GM20000 (cell line): ENCODE measurements at regions not wholly inside any gene's neighbourhood (a gene's known extent, or its start where the extent isn't known, plus 50 kb on each side); places are given as distances from the start of the nearest gene placed in this dataset.

Source experiments
- DNase-seq: peaks from one replicate; pipeline ENCODE4 v3.0.0; 2012; ENCODE audit warnings: low spot score
- TF ChIP-seq, protein P1 (sequence below): IDR thresholded peaks from 2 replicates; pipeline ENCODE4 v1.5.1; 2012; ENCODE audit warnings: mild to moderate bottlenecking, control low read depth; ENCODE audit errors: extremely low read depth, missing control alignments

- DNase-seq = no peak
- TF ChIP-seq, protein P1, sequence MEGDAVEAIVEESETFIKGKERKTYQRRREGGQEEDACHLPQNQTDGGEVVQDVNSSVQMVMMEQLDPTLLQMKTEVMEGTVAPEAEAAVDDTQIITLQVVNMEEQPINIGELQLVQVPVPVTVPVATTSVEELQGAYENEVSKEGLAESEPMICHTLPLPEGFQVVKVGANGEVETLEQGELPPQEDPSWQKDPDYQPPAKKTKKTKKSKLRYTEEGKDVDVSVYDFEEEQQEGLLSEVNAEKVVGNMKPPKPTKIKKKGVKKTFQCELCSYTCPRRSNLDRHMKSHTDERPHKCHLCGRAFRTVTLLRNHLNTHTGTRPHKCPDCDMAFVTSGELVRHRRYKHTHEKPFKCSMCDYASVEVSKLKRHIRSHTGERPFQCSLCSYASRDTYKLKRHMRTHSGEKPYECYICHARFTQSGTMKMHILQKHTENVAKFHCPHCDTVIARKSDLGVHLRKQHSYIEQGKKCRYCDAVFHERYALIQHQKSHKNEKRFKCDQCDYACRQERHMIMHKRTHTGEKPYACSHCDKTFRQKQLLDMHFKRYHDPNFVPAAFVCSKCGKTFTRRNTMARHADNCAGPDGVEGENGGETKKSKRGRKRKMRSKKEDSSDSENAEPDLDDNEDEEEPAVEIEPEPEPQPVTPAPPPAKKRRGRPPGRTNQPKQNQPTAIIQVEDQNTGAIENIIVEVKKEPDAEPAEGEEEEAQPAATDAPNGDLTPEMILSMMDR = no peak
Measured at GRCh38 chr5:40384782-40385390, 294.8 kb upstream of the PTGER4 start.

- TF ChIP-seq, protein P1 = no peak
- no peak for DNase-seq
Measured at GRCh38 chr5:40383749-40384651, 295.7 kb upstream of the PTGER4 start.

DNA sequence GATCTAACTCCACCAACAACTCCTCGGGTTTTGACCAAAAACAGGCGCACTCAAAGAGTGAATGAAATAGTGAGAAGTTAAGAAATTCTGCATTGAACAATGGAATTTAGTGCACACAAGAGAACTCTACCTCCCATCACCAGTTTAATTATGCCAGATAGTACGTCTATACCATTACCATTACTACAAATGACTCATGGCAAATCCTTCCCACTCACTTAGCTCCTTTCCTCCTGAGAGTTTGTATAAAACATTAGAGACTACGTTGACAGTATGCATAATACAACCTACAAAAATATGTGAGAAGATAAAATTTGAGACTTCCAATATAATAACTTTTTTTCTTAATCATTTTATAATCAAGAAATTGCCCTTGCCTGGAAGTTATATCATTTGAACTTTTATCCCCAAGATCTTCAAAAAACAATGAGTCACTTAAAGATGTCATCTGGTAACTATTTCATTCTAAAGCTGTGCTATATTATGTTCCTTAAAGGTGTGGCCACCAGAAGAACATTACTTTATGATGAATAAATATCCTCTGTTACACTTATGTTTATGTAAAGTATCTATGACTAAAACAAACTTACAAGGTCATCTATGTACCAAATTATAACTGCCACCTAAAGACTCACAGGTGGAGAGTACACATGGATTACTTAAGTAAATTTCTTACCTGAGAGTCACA, 297.9 kb upstream of the PTGER4 start:
- TF ChIP-seq, protein P1 = no peak
- no peak for DNase-seq

DNA sequence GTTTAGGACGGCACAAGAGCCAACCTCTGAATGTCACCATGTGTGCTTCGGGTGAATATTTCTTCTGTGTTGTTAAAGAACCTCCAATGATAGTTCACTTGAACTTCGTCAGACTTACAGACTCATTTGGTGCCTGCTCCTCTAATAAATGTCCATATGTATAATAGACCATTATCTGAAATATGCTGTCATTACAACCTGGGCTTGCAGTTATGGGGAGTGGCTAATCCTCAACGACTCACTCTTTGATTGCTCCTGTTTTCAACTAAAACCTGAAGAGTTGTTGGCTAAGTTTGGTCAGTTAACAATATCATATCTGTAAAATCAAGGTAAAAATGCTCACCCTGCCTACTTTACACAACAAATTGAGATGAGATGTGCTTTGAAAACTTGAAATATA, 298.7 kb upstream of the PTGER4 start:
- DNase-seq = no peak
- TF ChIP-seq, protein P1 = no peak

- TF ChIP-seq, protein P1 = no peak
- DNase-seq = no peak
Measured at GRCh38 chr5:40378396-40379177, 301.1 kb upstream of the PTGER4 start.

DNA sequence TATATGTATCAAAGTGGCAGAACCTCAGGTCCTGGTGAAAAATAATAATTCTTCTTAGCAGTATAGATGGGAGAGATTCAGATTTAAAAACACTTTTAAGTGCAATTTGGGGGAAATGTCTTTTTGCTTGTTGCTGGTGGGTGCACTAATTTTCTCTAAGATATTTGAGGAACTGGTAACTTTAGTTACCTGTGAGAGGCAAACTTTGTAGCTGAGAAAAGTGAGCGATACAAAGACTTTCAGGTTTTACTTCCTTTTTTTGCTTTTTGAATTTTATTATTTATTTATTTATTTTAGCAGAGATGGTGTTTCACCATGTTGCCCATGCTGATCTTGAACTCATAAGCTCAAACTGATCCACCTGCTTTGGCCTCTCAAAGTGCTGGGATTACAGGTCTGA, 303.1 kb upstream of the PTGER4 start:
- DNase-seq = peak; percentile 25
- TF ChIP-seq, protein P1 = no peak

DNA sequence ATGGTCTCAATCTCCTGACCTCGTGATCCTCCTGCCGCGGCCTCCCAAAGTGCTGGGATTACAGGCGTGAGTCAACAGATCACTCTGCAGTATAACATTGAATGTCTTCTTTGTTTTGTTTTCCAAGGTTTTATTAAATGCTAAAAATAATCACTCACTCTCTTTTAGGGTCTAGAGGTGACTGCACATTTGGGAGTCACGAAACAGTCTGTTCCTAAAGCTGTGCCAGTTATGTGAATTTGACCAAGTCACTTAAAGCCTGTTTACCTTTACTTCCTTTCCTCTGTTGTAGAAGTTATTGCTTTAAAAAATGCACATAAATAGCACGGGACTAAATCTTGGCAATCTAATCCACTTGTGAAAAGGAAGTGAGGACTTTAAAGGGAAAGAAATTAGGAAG, 304.9 kb upstream of the PTGER4 start:
- DNase-seq = no peak
- TF ChIP-seq, protein P1 = no peak
